Activated naive CD8-positive, alpha-beta T cell (primary cell): ENCODE measurements at regions not wholly inside any gene's neighbourhood (a gene's known extent, or its start where the extent isn't known, plus 50 kb on each side); places are given as distances from the start of the nearest gene placed in this dataset.
"Not testable (repeated sequence)": the region's sequence is repeated elsewhere in the genome, so short reads cannot be mapped to it uniquely, and the experiment has no call there.

Source experiments
- H3K27ac Mint-ChIP-seq: one replicate; pipeline ENCODE4 v1.8.0; 2021; ENCODE audit warnings: mixed read lengths
- H3K27me3 Mint-ChIP-seq: one replicate; pipeline ENCODE4 v1.8.0; 2021; ENCODE audit warnings: mixed read lengths
- H3K36me3 Mint-ChIP-seq: one replicate; pipeline ENCODE4 v1.8.0; 2021; ENCODE audit warnings: mixed read lengths
- H3K4me1 Mint-ChIP-seq: one replicate; pipeline ENCODE4 v1.8.0; 2021; ENCODE audit warnings: low read depth, mixed read lengths
- H3K4me3 Mint-ChIP-seq: one replicate; pipeline ENCODE4 v1.8.0; 2021; ENCODE audit warnings: mild to moderate bottlenecking, mixed read lengths
- H3K9me3 Mint-ChIP-seq: one replicate; pipeline ENCODE4 v1.8.0; 2021; ENCODE audit warnings: low read depth, mixed read lengths

GRCh38 chr2:183505911-183506310 lies 381.7 kb downstream of the NUP35 start:
- no peaks in the 10 kb centered on the region for H3K27me3 Mint-ChIP-seq
- no peaks in the 10 kb centered on the region for H3K36me3 Mint-ChIP-seq
- peaks cover 40% of the 10 kb centered on the region for H3K9me3 Mint-ChIP-seq
- no peak overlapping the region for H3K27ac Mint-ChIP-seq
- no peak overlapping the region for H3K4me3 Mint-ChIP-seq
- no peaks in the 10 kb centered on the region for H3K4me1 Mint-ChIP-seq

- no peak overlapping the region for H3K4me3 Mint-ChIP-seq
- peaks cover 23% of the 10 kb centered on the region for H3K9me3 Mint-ChIP-seq
- no peaks in the 10 kb centered on the region for H3K4me1 Mint-ChIP-seq
- no peak overlapping the region for H3K27ac Mint-ChIP-seq
- no peaks in the 10 kb centered on the region for H3K27me3 Mint-ChIP-seq
- H3K36me3 Mint-ChIP-seq: peaks cover 2% of the 10 kb centered on the region
Measured at GRCh38 chr2:183511154-183511553, 386.9 kb downstream of the NUP35 start.

- H3K4me3 Mint-ChIP-seq: no peak overlapping the region
- H3K27ac Mint-ChIP-seq: no peak overlapping the region
Measured at GRCh38 chr2:183519371-183520056, 395.3 kb downstream of the NUP35 start.

GRCh38 chr2:183521911-183522310 lies 397.7 kb downstream of the NUP35 start:
- peaks cover 2% of the 10 kb centered on the region for H3K36me3 Mint-ChIP-seq
- no peaks in the 10 kb centered on the region for H3K9me3 Mint-ChIP-seq
- H3K27ac Mint-ChIP-seq: no peak overlapping the region
- H3K27me3 Mint-ChIP-seq: no peaks in the 10 kb centered on the region
- H3K4me1 Mint-ChIP-seq: no peaks in the 10 kb centered on the region
- no peak overlapping the region for H3K4me3 Mint-ChIP-seq

More at GRCh38 chr2:183519371-183520056, 395.3 kb downstream of the NUP35 start:
- H3K9me3 Mint-ChIP-seq: no peaks in the 10 kb centered on the region
- H3K4me1 Mint-ChIP-seq: no peaks in the 10 kb centered on the region
- H3K27me3 Mint-ChIP-seq: no peaks in the 10 kb centered on the region
- H3K36me3 Mint-ChIP-seq: peaks cover 2% of the 10 kb centered on the region

- Mint-ChIP-seq H3K27ac (no peak overlapping the region), H3K27me3 (no peaks in the 10 kb centered on the region), H3K4me3 (no peak overlapping the region), H3K4me1 (no peaks in the 10 kb centered on the region), H3K9me3 (peaks cover 4% of the 10 kb centered on the region), H3K36me3 (peaks cover 2% of the 10 kb centered on the region)
Measured at GRCh38 chr2:183522489-183523266, 398.4 kb downstream of the NUP35 start.

- Mint-ChIP-seq H3K27ac (no peak overlapping the region), H3K27me3 (no peaks in the 10 kb centered on the region), H3K4me3 (no peak overlapping the region), H3K9me3 (peaks cover 11% of the 10 kb centered on the region), H3K36me3 (no peaks in the 10 kb centered on the region), H3K4me1 (no peaks in the 10 kb centered on the region)
Measured at GRCh38 chr2:183530333-183530901, 406.2 kb downstream of the NUP35 start.

GRCh38 chr2:183532514-183532913 lies 408.3 kb downstream of the NUP35 start:
- Mint-ChIP-seq H3K27ac (no peak overlapping the region), H3K27me3 (no peaks in the 10 kb centered on the region), H3K36me3 (no peaks in the 10 kb centered on the region)

GRCh38 chr2:183533021-183533420 lies 408.8 kb downstream of the NUP35 start:
- Mint-ChIP-seq H3K4me3 (no peak overlapping the region), H3K27me3 (no peaks in the 10 kb centered on the region), H3K9me3 (peaks cover 5% of the 10 kb centered on the region), H3K4me1 (no peaks in the 10 kb centered on the region), H3K36me3 (no peaks in the 10 kb centered on the region), H3K27ac (no peak overlapping the region)

More at GRCh38 chr2:183532514-183532913, 408.3 kb downstream of the NUP35 start:
- Mint-ChIP-seq H3K4me1 (no peaks in the 10 kb centered on the region), H3K4me3 (no peak overlapping the region), H3K9me3 (peaks cover 9% of the 10 kb centered on the region)

- Mint-ChIP-seq H3K36me3 (no peaks in the 10 kb centered on the region), H3K4me1 (no peaks in the 10 kb centered on the region), H3K27ac (no peak overlapping the region), H3K9me3 (peaks cover 7% of the 10 kb centered on the region), H3K27me3 (no peaks in the 10 kb centered on the region), H3K4me3 (no peak overlapping the region)
Measured at GRCh38 chr2:183536290-183536689, 412.0 kb downstream of the NUP35 start.

- no peaks in the 10 kb centered on the region for H3K27me3 Mint-ChIP-seq
- no peaks in the 10 kb centered on the region for H3K4me1 Mint-ChIP-seq
- no peak overlapping the region for H3K27ac Mint-ChIP-seq
- H3K9me3 Mint-ChIP-seq: peaks cover 7% of the 10 kb centered on the region
- H3K4me3 Mint-ChIP-seq: no peak overlapping the region
- H3K36me3 Mint-ChIP-seq: no peaks in the 10 kb centered on the region
Measured at GRCh38 chr2:183536714-183537113, 412.5 kb downstream of the NUP35 start.

GRCh38 chr2:183541766-183542165 lies 417.5 kb downstream of the NUP35 start:
- peaks cover 22% of the 10 kb centered on the region for H3K9me3 Mint-ChIP-seq
- no peak overlapping the region for H3K27ac Mint-ChIP-seq
- H3K36me3 Mint-ChIP-seq: peaks cover 4% of the 10 kb centered on the region
- H3K4me1 Mint-ChIP-seq: no peaks in the 10 kb centered on the region
- H3K4me3 Mint-ChIP-seq: no peak overlapping the region
- H3K27me3 Mint-ChIP-seq: no peaks in the 10 kb centered on the region

GRCh38 chr2:183542606-183543005 lies 418.4 kb downstream of the NUP35 start:
- Mint-ChIP-seq H3K36me3 (peaks cover 4% of the 10 kb centered on the region), H3K4me3 (no peak overlapping the region), H3K27ac (no peak overlapping the region), H3K27me3 (no peaks in the 10 kb centered on the region), H3K9me3 (peaks cover 25% of the 10 kb centered on the region), H3K4me1 (no peaks in the 10 kb centered on the region)

GRCh38 chr2:183543222-183543621 lies 419.0 kb downstream of the NUP35 start:
- Mint-ChIP-seq H3K9me3 (peaks cover 31% of the 10 kb centered on the region), H3K27ac (no peak overlapping the region), H3K27me3 (no peaks in the 10 kb centered on the region), H3K4me1 (no peaks in the 10 kb centered on the region), H3K36me3 (peaks cover 4% of the 10 kb centered on the region), H3K4me3 (no peak overlapping the region)

- no peaks in the 10 kb centered on the region for H3K27me3 Mint-ChIP-seq
- no peak overlapping the region for H3K4me3 Mint-ChIP-seq
- no peaks in the 10 kb centered on the region for H3K4me1 Mint-ChIP-seq
- H3K27ac Mint-ChIP-seq: no peak overlapping the region
- H3K36me3 Mint-ChIP-seq: peaks cover 4% of the 10 kb centered on the region
- peaks cover 31% of the 10 kb centered on the region for H3K9me3 Mint-ChIP-seq
Measured at GRCh38 chr2:183543731-183544130, 419.5 kb downstream of the NUP35 start.

- not testable (repeated sequence) for H3K36me3 Mint-ChIP-seq, H3K4me3 Mint-ChIP-seq, H3K27ac Mint-ChIP-seq, H3K4me1 Mint-ChIP-seq, H3K27me3 Mint-ChIP-seq
- H3K9me3 Mint-ChIP-seq: peaks cover 24% of the 10 kb centered on the region
Measured at GRCh38 chr2:183546560-183547350, 422.5 kb downstream of the NUP35 start.
